OCI-LY1 (cell line): ENCODE measurements at regions not wholly inside any gene's neighbourhood (a gene's known extent, or its start where the extent isn't known, plus 50 kb on each side); places are given as distances from the start of the nearest gene placed in this dataset.
"Not testable (repeated sequence)": the region's sequence is repeated elsewhere in the genome, so short reads cannot be mapped to it uniquely, and the experiment has no call there.

Experiments used
- H2AFZ ChIP-seq: fragments of 200-600 bp; sonication (generic), shearing (Covaris generic); 2 replicates; pipeline ENCODE4 v1.6.0; 2014; ENCODE audit warnings: antibody characterized with exemption, mild to moderate bottlenecking, low read length
- H3F3A ChIP-seq: fragments of 200-600 bp; sonication (generic), shearing (Covaris generic); 2 replicates; pipeline ENCODE4 v1.6.0; 2014; ENCODE audit warnings: mild to moderate bottlenecking, antibody characterized with exemption, low read length, moderate library complexity; ENCODE audit not compliant: insufficient read depth
- H3K27ac ChIP-seq: fragments of 200-600 bp; sonication (generic); 2 replicates; pipeline ENCODE4 v1.5.1; 2014; ENCODE audit warnings: low read length, mixed run types, mild to moderate bottlenecking, low read depth; ENCODE audit not compliant: poor library complexity, severe bottlenecking
- H3K27me3 ChIP-seq: fragments of 200-600 bp; sonication (generic); 2 replicates; pipeline ENCODE4 v1.6.0; 2014; ENCODE audit warnings: antibody characterized with exemption, mild to moderate bottlenecking, low read length, moderate library complexity; ENCODE audit not compliant: insufficient read depth
- H3K36me3 ChIP-seq: fragments of 200-600 bp; sonication (generic); 2 replicates; pipeline ENCODE4 v1.6.1; 2014; ENCODE audit warnings: mild to moderate bottlenecking, antibody characterized with exemption, low read length, moderate library complexity, mixed read lengths; ENCODE audit not compliant: insufficient read depth
- H3K4me1 ChIP-seq: fragments of 200-600 bp; sonication (generic); 2 replicates; pipeline ENCODE4 v1.5.1; 2014; ENCODE audit warnings: mild to moderate bottlenecking, low read length, moderate library complexity; ENCODE audit not compliant: insufficient read depth, severe bottlenecking
- H3K4me2 ChIP-seq: fragments of 200-600 bp; sonication (generic), shearing (Covaris generic); 2 replicates; pipeline ENCODE4 v1.6.1; 2014; ENCODE audit warnings: low read length
- H3K4me3 ChIP-seq: fragments of 200-600 bp; sonication (generic); 2 replicates; pipeline ENCODE4 v1.5.1; 2014; ENCODE audit warnings: low read length, low read depth, mild to moderate bottlenecking, mixed read lengths; ENCODE audit not compliant: poor library complexity, severe bottlenecking
- H3K79me2 ChIP-seq: fragments of 200-600 bp; shearing (Covaris generic); 2 replicates; pipeline ENCODE4 v1.6.1; 2016; ENCODE audit warnings: mixed run types, low read length, mixed read lengths; ENCODE audit not compliant: insufficient read depth
- H3K9ac ChIP-seq: fragments of 200-600 bp; sonication (generic), shearing (Covaris generic); 2 replicates; pipeline ENCODE4 v1.6.1; 2014; ENCODE audit warnings: mild to moderate bottlenecking, low read length, mixed read lengths
- H3K9me2 ChIP-seq: fragments of 200-600 bp; sonication (generic), shearing (Covaris generic); 2 replicates; pipeline ENCODE4 v1.6.1; 2014; ENCODE audit warnings: low read depth, mild to moderate bottlenecking, low read length, mixed read lengths
- H3K9me3 ChIP-seq: fragments of 200-600 bp; shearing (Covaris generic); 2 replicates; pipeline ENCODE4 v1.6.1; 2014; ENCODE audit warnings: low read length, mixed read lengths
- H4K20me1 ChIP-seq: fragments of 200-600 bp; sonication (generic), shearing (Covaris generic); 2 replicates; pipeline ENCODE4 v1.6.0; 2016; ENCODE audit warnings: mild to moderate bottlenecking, low read length; ENCODE audit not compliant: insufficient read depth
- EZH2 ChIP-seq: fragments of 200-600 bp; sonication (generic), shearing (Covaris generic); IDR thresholded peaks from 2 replicates; pipeline ENCODE4 v1.8.0; 2017; ENCODE audit warnings: borderline replicate concordance, mixed run types, mild to moderate bottlenecking, antibody characterized with exemption, low read length, moderate library complexity, mixed read lengths
- TF ChIP-seq, protein P1 (sequence below): fragments of 200-600 bp; sonication (generic), shearing (Covaris generic); IDR thresholded peaks from 2 replicates; pipeline ENCODE4 v1.5.1; 2017; ENCODE audit warnings: mild to moderate bottlenecking, antibody characterized with exemption, low read length, moderate library complexity, mixed read lengths

DNA sequence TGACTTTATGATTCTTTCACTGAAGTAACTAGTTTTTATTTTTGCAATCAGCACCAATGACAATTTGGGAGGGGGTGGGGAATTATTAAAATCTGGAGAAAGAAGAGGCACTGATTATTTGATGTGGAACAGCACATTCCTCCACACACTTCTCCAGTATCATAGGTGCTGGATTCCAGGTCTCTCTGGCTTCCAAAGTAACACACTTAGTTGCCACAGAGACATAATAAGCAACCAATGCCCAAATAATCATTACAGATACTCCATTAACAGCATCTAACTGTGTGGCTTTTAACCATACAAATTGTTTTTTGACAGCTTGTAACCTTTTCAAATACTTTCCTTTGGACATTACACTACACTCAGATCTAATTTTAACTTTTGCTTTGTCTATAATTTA lies 131.0 kb upstream of the CDIN1 start:
- no peaks in the 10 kb centered on the region for H3K9me3 ChIP-seq
- H3K4me2 ChIP-seq = no peak overlapping the region
- H3F3A ChIP-seq = no peaks in the 10 kb centered on the region
- TF ChIP-seq, protein P1, sequence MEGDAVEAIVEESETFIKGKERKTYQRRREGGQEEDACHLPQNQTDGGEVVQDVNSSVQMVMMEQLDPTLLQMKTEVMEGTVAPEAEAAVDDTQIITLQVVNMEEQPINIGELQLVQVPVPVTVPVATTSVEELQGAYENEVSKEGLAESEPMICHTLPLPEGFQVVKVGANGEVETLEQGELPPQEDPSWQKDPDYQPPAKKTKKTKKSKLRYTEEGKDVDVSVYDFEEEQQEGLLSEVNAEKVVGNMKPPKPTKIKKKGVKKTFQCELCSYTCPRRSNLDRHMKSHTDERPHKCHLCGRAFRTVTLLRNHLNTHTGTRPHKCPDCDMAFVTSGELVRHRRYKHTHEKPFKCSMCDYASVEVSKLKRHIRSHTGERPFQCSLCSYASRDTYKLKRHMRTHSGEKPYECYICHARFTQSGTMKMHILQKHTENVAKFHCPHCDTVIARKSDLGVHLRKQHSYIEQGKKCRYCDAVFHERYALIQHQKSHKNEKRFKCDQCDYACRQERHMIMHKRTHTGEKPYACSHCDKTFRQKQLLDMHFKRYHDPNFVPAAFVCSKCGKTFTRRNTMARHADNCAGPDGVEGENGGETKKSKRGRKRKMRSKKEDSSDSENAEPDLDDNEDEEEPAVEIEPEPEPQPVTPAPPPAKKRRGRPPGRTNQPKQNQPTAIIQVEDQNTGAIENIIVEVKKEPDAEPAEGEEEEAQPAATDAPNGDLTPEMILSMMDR = no peak
- TF ChIP-seq EZH2 = no peak
- H3K4me1 ChIP-seq = no peaks in the 10 kb centered on the region
- no peak overlapping the region for H3K27ac ChIP-seq
- no peaks in the 10 kb centered on the region for H3K27me3 ChIP-seq
- no peak overlapping the region for H3K9ac ChIP-seq
- no peak overlapping the region for H3K4me3 ChIP-seq
- H2AFZ ChIP-seq = no peak overlapping the region
- no peaks in the 10 kb centered on the region for H3K36me3 ChIP-seq
- no peaks in the 10 kb centered on the region for H4K20me1 ChIP-seq
- no peaks in the 10 kb centered on the region for H3K79me2 ChIP-seq
- no peaks in the 10 kb centered on the region for H3K9me2 ChIP-seq

DNA sequence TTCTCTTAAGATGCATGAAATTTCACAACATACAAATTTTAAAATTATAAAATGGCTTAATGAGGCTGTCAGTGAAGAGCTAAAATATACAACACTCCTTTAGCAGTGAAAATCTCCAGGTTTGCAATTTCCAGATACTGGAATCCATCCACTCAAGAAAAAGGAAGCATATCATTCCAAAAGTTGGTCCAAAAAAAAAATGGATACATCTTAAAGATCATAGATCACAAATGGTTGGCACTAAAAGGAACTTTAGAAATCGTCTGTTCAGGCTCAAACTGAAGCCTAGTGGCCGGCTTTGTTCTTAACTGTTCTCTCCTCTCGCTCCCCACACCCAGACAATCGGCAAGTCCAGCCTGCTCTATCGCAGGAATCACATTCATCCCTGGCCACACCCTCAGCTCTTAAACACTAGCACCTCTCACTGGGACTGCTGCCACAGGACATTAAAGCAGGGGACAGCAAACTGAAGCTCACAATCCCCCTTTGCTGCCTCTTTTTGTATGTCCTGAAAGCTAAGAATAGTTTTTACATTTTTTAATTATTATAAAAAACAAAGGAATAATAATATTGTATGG lies 130.3 kb upstream of the CDIN1 start:
- H3K4me3 ChIP-seq = no peak overlapping the region
- H3K27ac ChIP-seq = no peak overlapping the region
- no peaks in the 10 kb centered on the region for H3K27me3 ChIP-seq
- no peaks in the 10 kb centered on the region for H3F3A ChIP-seq
- no peak overlapping the region for H3K4me2 ChIP-seq
- H3K4me1 ChIP-seq = no peaks in the 10 kb centered on the region
- H3K36me3 ChIP-seq = no peaks in the 10 kb centered on the region
- no peaks in the 10 kb centered on the region for H3K79me2 ChIP-seq
- H2AFZ ChIP-seq = no peak overlapping the region
- no peak overlapping the region for H3K9ac ChIP-seq
- no peaks in the 10 kb centered on the region for H3K9me2 ChIP-seq
- no peaks in the 10 kb centered on the region for H4K20me1 ChIP-seq
- no peaks in the 10 kb centered on the region for H3K9me3 ChIP-seq
- no peak for TF ChIP-seq EZH2

DNA sequence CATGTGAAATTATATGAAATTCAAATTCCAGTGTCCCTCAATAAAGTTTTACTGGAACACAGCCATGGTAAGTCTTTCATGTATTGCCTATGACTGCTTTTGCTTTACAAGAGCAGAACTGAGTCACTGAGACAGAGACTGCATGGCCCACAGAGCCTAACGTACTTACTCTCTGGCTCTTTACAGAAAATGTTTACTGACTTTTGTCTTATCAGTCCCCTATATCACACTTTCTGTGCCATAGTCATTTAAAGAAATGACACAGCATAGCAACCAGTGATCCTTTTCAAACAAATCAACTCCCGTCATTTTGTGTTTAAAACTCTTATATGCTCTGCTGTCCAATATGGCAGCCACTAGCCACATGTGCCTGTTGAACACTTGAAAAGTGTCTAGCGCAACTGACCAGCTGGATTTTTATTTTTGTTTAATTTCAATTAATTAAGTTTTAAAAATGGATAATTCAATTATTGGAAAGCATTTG lies 129.7 kb upstream of the CDIN1 start:
- no peak for TF ChIP-seq EZH2
- TF ChIP-seq, protein P1 = no peak
- H3K27ac ChIP-seq = no peak overlapping the region
- H3K9ac ChIP-seq = no peak overlapping the region
- no peaks in the 10 kb centered on the region for H3K9me2 ChIP-seq
- H3K4me3 ChIP-seq = no peak overlapping the region
- no peak overlapping the region for H3K4me2 ChIP-seq
- H3K36me3 ChIP-seq = no peaks in the 10 kb centered on the region
- H2AFZ ChIP-seq = no peak overlapping the region
- H3K27me3 ChIP-seq = no peaks in the 10 kb centered on the region
- no peaks in the 10 kb centered on the region for H4K20me1 ChIP-seq
- no peaks in the 10 kb centered on the region for H3K9me3 ChIP-seq
- H3F3A ChIP-seq = no peaks in the 10 kb centered on the region
- H3K4me1 ChIP-seq = no peaks in the 10 kb centered on the region
- H3K79me2 ChIP-seq = no peaks in the 10 kb centered on the region

DNA sequence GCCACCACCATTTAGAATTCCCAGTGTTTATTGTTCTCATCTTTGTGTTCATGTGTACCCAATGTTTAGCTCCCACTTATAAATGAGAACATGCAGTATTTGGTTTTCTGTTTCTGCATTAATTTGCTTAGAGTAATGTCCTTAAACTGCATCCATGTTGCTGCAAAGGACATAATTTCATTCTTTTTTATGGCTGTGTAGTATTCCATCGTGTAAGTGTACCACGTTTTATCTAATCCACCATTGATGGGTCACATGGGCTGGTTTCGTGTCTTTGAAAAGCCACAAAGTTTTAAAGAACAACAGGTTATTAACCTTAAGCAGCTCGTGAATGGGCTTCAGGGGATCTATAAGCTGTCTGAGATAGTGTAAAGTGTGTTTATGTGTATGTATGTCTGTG lies 125.2 kb upstream of the CDIN1 start:
- H3K36me3 ChIP-seq, H3K79me2 ChIP-seq, H3K4me3 ChIP-seq, H3K4me1 ChIP-seq, H3F3A ChIP-seq, H3K4me2 ChIP-seq, H2AFZ ChIP-seq, H3K9me2 ChIP-seq, H3K27me3 ChIP-seq, H3K9me3 ChIP-seq, H3K9ac ChIP-seq, H4K20me1 ChIP-seq, H3K27ac ChIP-seq: not testable (repeated sequence)
